ENCODE measurements at regions not wholly inside any gene's neighbourhood (a gene's known extent, or its start where the extent isn't known, plus 50 kb on each side); places are given as distances from the start of the nearest gene placed in this dataset.

DNA sequence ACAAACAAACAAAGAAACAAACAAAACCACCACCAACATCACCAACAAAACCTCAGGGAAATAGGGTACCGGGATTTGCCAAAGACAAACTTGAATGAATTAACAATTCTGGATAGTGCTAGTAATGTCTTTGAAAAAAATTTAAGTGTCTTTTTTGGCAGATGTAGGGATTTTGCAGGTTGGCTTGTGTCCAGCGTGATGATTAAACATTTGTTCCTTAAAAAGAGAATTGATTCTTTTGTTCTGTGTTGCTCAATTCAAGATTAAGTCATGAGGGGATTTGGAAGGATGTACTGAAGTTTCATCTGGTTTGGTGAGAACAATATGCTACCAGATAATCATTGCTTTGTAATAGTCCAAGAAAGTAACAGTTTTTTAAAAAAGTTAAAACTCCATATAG is 125.1 kb upstream of the HS3ST5 start:
- peak; percentile 64 for DNase-seq (ENCODE audit: low read depth)
- H3K4me3 ChIP-seq (replicated peaks; ENCODE audit: low read depth, low read length): no peak overlapping the region
- TF ChIP-seq, protein P1, sequence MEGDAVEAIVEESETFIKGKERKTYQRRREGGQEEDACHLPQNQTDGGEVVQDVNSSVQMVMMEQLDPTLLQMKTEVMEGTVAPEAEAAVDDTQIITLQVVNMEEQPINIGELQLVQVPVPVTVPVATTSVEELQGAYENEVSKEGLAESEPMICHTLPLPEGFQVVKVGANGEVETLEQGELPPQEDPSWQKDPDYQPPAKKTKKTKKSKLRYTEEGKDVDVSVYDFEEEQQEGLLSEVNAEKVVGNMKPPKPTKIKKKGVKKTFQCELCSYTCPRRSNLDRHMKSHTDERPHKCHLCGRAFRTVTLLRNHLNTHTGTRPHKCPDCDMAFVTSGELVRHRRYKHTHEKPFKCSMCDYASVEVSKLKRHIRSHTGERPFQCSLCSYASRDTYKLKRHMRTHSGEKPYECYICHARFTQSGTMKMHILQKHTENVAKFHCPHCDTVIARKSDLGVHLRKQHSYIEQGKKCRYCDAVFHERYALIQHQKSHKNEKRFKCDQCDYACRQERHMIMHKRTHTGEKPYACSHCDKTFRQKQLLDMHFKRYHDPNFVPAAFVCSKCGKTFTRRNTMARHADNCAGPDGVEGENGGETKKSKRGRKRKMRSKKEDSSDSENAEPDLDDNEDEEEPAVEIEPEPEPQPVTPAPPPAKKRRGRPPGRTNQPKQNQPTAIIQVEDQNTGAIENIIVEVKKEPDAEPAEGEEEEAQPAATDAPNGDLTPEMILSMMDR (IDR thresholded peaks at IDR 0.05; ENCODE audit: low read length, missing control alignments): no peak

DNA sequence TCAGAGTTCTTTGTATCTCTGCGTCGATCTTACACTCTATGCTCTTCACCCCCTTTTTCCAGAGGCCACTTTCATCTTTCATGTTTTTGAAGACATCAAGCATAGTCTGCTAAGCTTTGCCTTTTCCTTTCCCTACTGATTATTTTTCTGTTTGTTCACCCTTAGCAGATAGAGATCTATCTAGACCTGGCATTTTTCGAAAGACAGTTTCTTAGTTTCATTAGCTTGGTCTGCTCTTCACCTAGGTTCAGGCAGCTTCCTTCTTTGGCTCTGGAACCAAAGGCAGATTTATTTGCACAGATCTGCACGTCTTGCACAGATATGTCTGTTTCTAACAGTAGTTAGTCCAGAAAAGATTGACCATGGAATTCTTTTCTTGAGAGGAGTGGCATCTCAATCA is 122.7 kb upstream of the HS3ST5 start:
- TF ChIP-seq, protein P1 (IDR thresholded peaks at IDR 0.05; ENCODE audit: low read length, missing control alignments): no peak
- no peak for DNase-seq (ENCODE audit: low read depth)
- H3K4me3 ChIP-seq (replicated peaks; ENCODE audit: low read depth, low read length): no peak overlapping the region

DNA sequence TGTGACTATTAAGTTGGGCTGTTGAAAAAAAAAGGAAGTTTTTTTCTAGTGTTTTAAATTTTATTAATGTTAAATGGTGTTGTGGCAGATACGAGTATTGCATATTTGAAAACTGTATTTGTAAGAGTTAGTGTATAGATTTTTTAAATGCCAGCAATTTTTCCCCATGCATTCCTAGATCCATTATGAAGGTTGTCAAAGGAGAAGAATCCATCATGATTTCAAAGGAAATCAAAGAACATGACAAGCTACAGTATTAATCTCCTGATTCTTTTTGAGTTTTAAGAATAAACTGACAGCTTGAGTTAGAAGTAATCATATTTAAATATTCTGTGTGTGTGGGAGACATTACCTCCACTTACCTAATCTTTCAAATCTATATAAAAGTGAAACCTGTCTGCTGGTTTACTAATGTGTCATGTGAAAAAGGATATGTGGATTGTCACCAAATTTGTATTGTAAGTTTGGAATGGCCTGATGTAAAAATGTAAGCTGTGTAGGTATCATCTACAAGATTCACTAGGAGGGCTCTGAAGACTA is 111.0 kb upstream of the HS3ST5 start:
- no peak for DNase-seq (ENCODE audit: low read depth)
- TF ChIP-seq, protein P1 (IDR thresholded peaks at IDR 0.05; ENCODE audit: low read length, missing control alignments): no peak
- H3K4me3 ChIP-seq (replicated peaks; ENCODE audit: low read depth, low read length): no peak overlapping the region

DNA sequence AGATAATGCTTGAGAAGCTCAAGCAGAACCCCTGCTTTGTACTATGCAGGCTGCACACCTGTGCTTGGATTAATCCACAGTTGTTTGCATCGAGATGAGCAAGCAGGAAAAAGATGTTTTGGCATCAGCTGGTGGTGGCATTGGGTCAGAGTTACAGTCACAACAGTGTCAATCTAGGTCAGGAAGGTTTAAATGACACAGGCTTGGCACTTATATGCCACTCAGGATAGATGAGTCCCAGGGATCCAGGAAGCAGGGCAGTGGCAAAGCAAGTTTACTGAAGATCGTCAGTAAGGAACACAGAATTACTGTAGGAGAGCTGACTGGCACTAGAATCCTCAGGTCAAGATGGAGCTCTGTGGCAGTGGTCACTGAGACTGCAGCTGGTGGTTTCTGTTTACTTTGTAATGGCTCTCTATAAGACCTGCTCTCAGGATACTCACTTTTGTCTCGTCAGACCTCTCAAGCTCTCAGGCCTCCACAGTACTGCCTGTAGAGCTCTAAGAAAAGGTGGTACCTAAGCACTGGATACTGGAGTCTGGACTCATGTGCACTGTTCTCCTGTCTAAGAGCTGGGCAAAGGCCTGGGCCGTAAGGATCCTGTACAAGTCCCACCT is 110.1 kb upstream of the HS3ST5 start:
- TF ChIP-seq, protein P1 (IDR thresholded peaks at IDR 0.05; ENCODE audit: low read length, missing control alignments): no peak
- H3K4me3 ChIP-seq (replicated peaks; ENCODE audit: low read depth, low read length): no peak overlapping the region

DNA sequence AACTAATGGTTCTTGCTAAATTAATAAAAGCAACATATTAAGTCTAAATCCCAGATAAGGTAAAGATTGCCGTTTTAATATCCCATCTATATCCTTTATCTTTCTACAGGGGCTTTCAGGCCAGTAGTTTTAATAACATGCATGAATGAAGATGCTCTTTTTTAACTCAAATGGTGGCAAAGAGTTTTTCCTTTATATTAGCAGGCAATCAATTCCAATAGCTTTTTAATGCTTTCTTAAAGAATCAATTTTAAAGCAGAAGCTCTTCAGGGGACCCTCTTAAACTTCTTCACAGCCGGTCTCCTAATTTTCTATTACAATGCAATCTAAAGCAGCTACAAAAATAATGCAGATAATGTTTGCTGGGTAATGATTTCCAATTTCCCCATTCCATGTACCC is 107.8 kb upstream of the HS3ST5 start:
- no peak for DNase-seq (ENCODE audit: low read depth)
- H3K4me3 ChIP-seq (replicated peaks; ENCODE audit: low read depth, low read length): no peak overlapping the region
- TF ChIP-seq, protein P1 (IDR thresholded peaks at IDR 0.05; ENCODE audit: low read length, missing control alignments): no peak

More for the DNA sequence above, 110.1 kb upstream of the HS3ST5 start:
- no peak for DNase-seq (ENCODE audit: low read depth)

DNA sequence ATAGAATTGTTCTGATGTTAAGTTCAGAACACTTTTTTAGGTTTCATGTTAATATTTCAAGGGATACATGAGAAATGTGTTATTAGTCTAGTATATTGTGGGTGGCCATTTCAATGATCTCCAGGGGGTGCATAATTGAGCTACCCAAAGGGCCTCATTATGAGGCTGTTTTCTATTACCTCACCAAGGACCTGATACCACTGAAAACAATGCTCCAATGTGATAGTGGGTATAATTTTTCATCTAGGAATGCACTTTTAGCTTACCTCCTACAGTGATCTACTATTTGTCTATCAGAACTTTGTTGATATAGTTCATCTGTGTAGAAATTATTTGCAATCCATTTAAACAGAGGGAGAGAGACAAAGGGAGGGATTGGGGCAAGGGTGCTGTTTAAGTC is 106.8 kb upstream of the HS3ST5 start:
- TF ChIP-seq, protein P1 (IDR thresholded peaks at IDR 0.05; ENCODE audit: low read length, missing control alignments): no peak
- no peak for DNase-seq (ENCODE audit: low read depth)
- H3K4me3 ChIP-seq (replicated peaks; ENCODE audit: low read depth, low read length): no peak overlapping the region

DNA sequence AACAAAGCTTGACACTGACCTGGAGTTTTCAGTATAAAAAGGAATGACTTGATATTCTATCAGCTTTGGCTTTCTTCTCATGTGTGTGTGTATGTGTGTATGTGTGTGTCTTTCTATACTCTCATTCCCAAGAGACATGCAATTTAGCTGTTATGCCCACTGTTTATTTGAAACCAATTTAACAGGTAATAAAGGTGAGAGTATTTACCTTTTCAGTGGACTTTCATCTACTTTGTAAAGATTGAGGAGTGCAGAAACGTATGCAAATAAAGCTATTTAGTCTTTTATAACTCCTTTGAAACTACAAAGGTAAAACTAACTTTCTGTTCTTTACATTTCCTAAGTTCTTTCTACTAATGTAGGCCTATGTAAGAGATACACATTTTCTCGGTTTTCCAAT is 103.5 kb upstream of the HS3ST5 start:
- H3K4me3 ChIP-seq (replicated peaks; ENCODE audit: low read depth, low read length): no peak overlapping the region
- DNase-seq (ENCODE audit: low read depth): no peak
- TF ChIP-seq, protein P1 (IDR thresholded peaks at IDR 0.05; ENCODE audit: low read length, missing control alignments): no peak
